ENCODE measurements at regions not wholly inside any gene's neighbourhood (a gene's known extent, or its start where the extent isn't known, plus 50 kb on each side); places are given as distances from the start of the nearest gene placed in this dataset.

- Histone ChIP-seq H3K36me3 (ENCODE audit: control insufficient read depth in 1 of 2, insufficient read depth in 2 of 2, low read depth in 1 of 2, low read length in 2 of 2) (no peaks in the 10 kb centered on the region), H2BK15ac (ENCODE audit: low read depth, poor library complexity, severe bottlenecking) (no peak overlapping the region), H3K4me3 (ENCODE audit: insufficient read depth in 1 of 2, low read depth in 1 of 2, low read length in 2 of 2) (no peak overlapping the region), H3K14ac (ENCODE audit: low read length in 2 of 2) (no peak overlapping the region), H3K9ac (ENCODE audit: low read length) (no peak overlapping the region), H4K91ac (ENCODE audit: low read length) (no peak overlapping the region), H3K79me1 (replicated peaks; ENCODE audit: low read length, poor library complexity, severe bottlenecking) (no peaks in the 10 kb centered on the region), H2AK5ac (ENCODE audit: low read length, severe bottlenecking) (no peak overlapping the region), H3K4ac (ENCODE audit: low read depth in 1 of 2, low read length in 2 of 2) (no peak overlapping the region), H2AFZ (ENCODE audit: low read depth, low read length) (no peak overlapping the region), H3K9me3 (ENCODE audit: control insufficient read depth, low read length) (no peaks in the 10 kb centered on the region), H3K27me3 (ENCODE audit: control insufficient read depth in 1 of 2, insufficient read depth in 1 of 2, low read length in 2 of 2) (no peaks in the 10 kb centered on the region), H4K8ac (ENCODE audit: low read length) (no peak overlapping the region), H3K18ac (ENCODE audit: low read depth in 1 of 2, low read length in 2 of 2) (no peak overlapping the region), H2BK120ac (ENCODE audit: low read depth, low read length) (no peak overlapping the region), H2BK12ac (ENCODE audit: low read length in 2 of 2) (no peak overlapping the region), H2BK5ac (ENCODE audit: low read depth, low read length, poor library complexity, severe bottlenecking) (no peak overlapping the region), H3K4me2 (ENCODE audit: low read length, poor library complexity, severe bottlenecking) (no peak overlapping the region), H3K4me1 (ENCODE audit: control insufficient read depth, insufficient read depth, low read depth, low read length) (no peaks in the 10 kb centered on the region), H3K23ac (ENCODE audit: low read length in 2 of 2) (no peak overlapping the region), H3K27ac (ENCODE audit: low read length, poor library complexity, severe bottlenecking) (no peak overlapping the region)
- 85% methylated on average over 10 of the region's 15 CpGs for WGBS
- DNase-seq: no peak
Observed at GRCh38 chr10:131762789-131763696, 137.8 kb upstream of the PPP2R2D start.

- no peaks in the 10 kb centered on the region for H3K36me3 ChIP-seq (ENCODE audit: control insufficient read depth in 1 of 2, insufficient read depth in 2 of 2, low read depth in 1 of 2, low read length in 2 of 2)
- no peak overlapping the region for H3K4me3 ChIP-seq (ENCODE audit: insufficient read depth in 1 of 2, low read depth in 1 of 2, low read length in 2 of 2)
- H3K4ac ChIP-seq (ENCODE audit: low read depth in 1 of 2, low read length in 2 of 2): no peak overlapping the region
- no peaks in the 10 kb centered on the region for H3K4me1 ChIP-seq (ENCODE audit: control insufficient read depth, insufficient read depth, low read depth, low read length)
- H2BK5ac ChIP-seq (ENCODE audit: low read depth, low read length, poor library complexity, severe bottlenecking): no peak overlapping the region
- no peak overlapping the region for H2BK15ac ChIP-seq (ENCODE audit: low read depth, poor library complexity, severe bottlenecking)
- H3K14ac ChIP-seq (ENCODE audit: low read length in 2 of 2): no peak overlapping the region
- H3K79me1 ChIP-seq (replicated peaks; ENCODE audit: low read length, poor library complexity, severe bottlenecking): no peaks in the 10 kb centered on the region
- no peak overlapping the region for H2BK120ac ChIP-seq (ENCODE audit: low read depth, low read length)
- no peak overlapping the region for H3K9ac ChIP-seq (ENCODE audit: low read length)
- WGBS: 61% methylated on average over 7 of the region's 9 CpGs
- H3K18ac ChIP-seq (ENCODE audit: low read depth in 1 of 2, low read length in 2 of 2): no peak overlapping the region
- H2AFZ ChIP-seq (ENCODE audit: low read depth, low read length): no peak overlapping the region
- DNase-seq: no peak
- no peak overlapping the region for H3K4me2 ChIP-seq (ENCODE audit: low read length, poor library complexity, severe bottlenecking)
- no peaks in the 10 kb centered on the region for H3K9me3 ChIP-seq (ENCODE audit: control insufficient read depth, low read length)
- H3K23ac ChIP-seq (ENCODE audit: low read length in 2 of 2): no peak overlapping the region
- no peak overlapping the region for H4K91ac ChIP-seq (ENCODE audit: low read length)
- H2BK12ac ChIP-seq (ENCODE audit: low read length in 2 of 2): no peak overlapping the region
- H2AK5ac ChIP-seq (ENCODE audit: low read length, severe bottlenecking): no peak overlapping the region
- no peaks in the 10 kb centered on the region for H3K27me3 ChIP-seq (ENCODE audit: control insufficient read depth in 1 of 2, insufficient read depth in 1 of 2, low read length in 2 of 2)
- no peak overlapping the region for H4K8ac ChIP-seq (ENCODE audit: low read length)
- no peak overlapping the region for H3K27ac ChIP-seq (ENCODE audit: low read length, poor library complexity, severe bottlenecking)
Observed at GRCh38 chr10:131764929-131765328, 135.9 kb upstream of the PPP2R2D start.

- no peak overlapping the region for H2BK5ac ChIP-seq (ENCODE audit: low read depth, low read length, poor library complexity, severe bottlenecking)
- H3K36me3 ChIP-seq (ENCODE audit: control insufficient read depth in 1 of 2, insufficient read depth in 2 of 2, low read depth in 1 of 2, low read length in 2 of 2): no peaks in the 10 kb centered on the region
- no peak overlapping the region for H2AK5ac ChIP-seq (ENCODE audit: low read length, severe bottlenecking)
- no peak overlapping the region for H3K18ac ChIP-seq (ENCODE audit: low read depth in 1 of 2, low read length in 2 of 2)
- no peak overlapping the region for H3K4me2 ChIP-seq (ENCODE audit: low read length, poor library complexity, severe bottlenecking)
- H3K14ac ChIP-seq (ENCODE audit: low read length in 2 of 2): no peak overlapping the region
- H3K79me1 ChIP-seq (replicated peaks; ENCODE audit: low read length, poor library complexity, severe bottlenecking): no peaks in the 10 kb centered on the region
- no peaks in the 10 kb centered on the region for H3K27me3 ChIP-seq (ENCODE audit: control insufficient read depth in 1 of 2, insufficient read depth in 1 of 2, low read length in 2 of 2)
- H2BK12ac ChIP-seq (ENCODE audit: low read length in 2 of 2): no peak overlapping the region
- no peaks in the 10 kb centered on the region for H3K4me1 ChIP-seq (ENCODE audit: control insufficient read depth, insufficient read depth, low read depth, low read length)
- H3K27ac ChIP-seq (ENCODE audit: low read length, poor library complexity, severe bottlenecking): no peak overlapping the region
- no peak overlapping the region for H2AFZ ChIP-seq (ENCODE audit: low read depth, low read length)
- DNase-seq: no peak
- no peak overlapping the region for H3K9ac ChIP-seq (ENCODE audit: low read length)
- H3K9me3 ChIP-seq (ENCODE audit: control insufficient read depth, low read length): no peaks in the 10 kb centered on the region
- H3K4ac ChIP-seq (ENCODE audit: low read depth in 1 of 2, low read length in 2 of 2): no peak overlapping the region
- no peak overlapping the region for H3K23ac ChIP-seq (ENCODE audit: low read length in 2 of 2)
- no peak overlapping the region for H3K4me3 ChIP-seq (ENCODE audit: insufficient read depth in 1 of 2, low read depth in 1 of 2, low read length in 2 of 2)
- H4K91ac ChIP-seq (ENCODE audit: low read length): no peak overlapping the region
- H2BK120ac ChIP-seq (ENCODE audit: low read depth, low read length): no peak overlapping the region
- no peak overlapping the region for H4K8ac ChIP-seq (ENCODE audit: low read length)
- H2BK15ac ChIP-seq (ENCODE audit: low read depth, poor library complexity, severe bottlenecking): no peak overlapping the region
- 85% methylated on average over 16 of the region's 17 CpGs for WGBS
Observed at GRCh38 chr10:131766096-131766495, 134.7 kb upstream of the PPP2R2D start.

GRCh38 chr10:131767716-131768115 lies 133.1 kb upstream of the PPP2R2D start:
- H2BK12ac ChIP-seq (ENCODE audit: low read length in 2 of 2): no peak overlapping the region
- H2BK5ac ChIP-seq (ENCODE audit: low read depth, low read length, poor library complexity, severe bottlenecking): no peak overlapping the region
- H3K4me2 ChIP-seq (ENCODE audit: low read length, poor library complexity, severe bottlenecking): no peak overlapping the region
- no peak overlapping the region for H3K18ac ChIP-seq (ENCODE audit: low read depth in 1 of 2, low read length in 2 of 2)
- no peaks in the 10 kb centered on the region for H3K79me1 ChIP-seq (replicated peaks; ENCODE audit: low read length, poor library complexity, severe bottlenecking)
- H3K27me3 ChIP-seq (ENCODE audit: control insufficient read depth in 1 of 2, insufficient read depth in 1 of 2, low read length in 2 of 2): no peaks in the 10 kb centered on the region
- no peak overlapping the region for H3K4ac ChIP-seq (ENCODE audit: low read depth in 1 of 2, low read length in 2 of 2)
- 77% methylated on average over 6 of the region's 7 CpGs for WGBS
- H4K8ac ChIP-seq (ENCODE audit: low read length): no peak overlapping the region
- DNase-seq: no peak
- H3K9ac ChIP-seq (ENCODE audit: low read length): no peak overlapping the region
- H2AK5ac ChIP-seq (ENCODE audit: low read length, severe bottlenecking): no peak overlapping the region
- no peak overlapping the region for H2BK15ac ChIP-seq (ENCODE audit: low read depth, poor library complexity, severe bottlenecking)
- no peak overlapping the region for H3K14ac ChIP-seq (ENCODE audit: low read length in 2 of 2)
- H2AFZ ChIP-seq (ENCODE audit: low read depth, low read length): no peak overlapping the region
- no peak overlapping the region for H3K4me3 ChIP-seq (ENCODE audit: insufficient read depth in 1 of 2, low read depth in 1 of 2, low read length in 2 of 2)
- no peak overlapping the region for H3K27ac ChIP-seq (ENCODE audit: low read length, poor library complexity, severe bottlenecking)
- H3K4me1 ChIP-seq (ENCODE audit: control insufficient read depth, insufficient read depth, low read depth, low read length): no peaks in the 10 kb centered on the region
- H2BK120ac ChIP-seq (ENCODE audit: low read depth, low read length): no peak overlapping the region
- no peak overlapping the region for H3K23ac ChIP-seq (ENCODE audit: low read length in 2 of 2)
- no peaks in the 10 kb centered on the region for H3K9me3 ChIP-seq (ENCODE audit: control insufficient read depth, low read length)
- H4K91ac ChIP-seq (ENCODE audit: low read length): no peak overlapping the region
- no peaks in the 10 kb centered on the region for H3K36me3 ChIP-seq (ENCODE audit: control insufficient read depth in 1 of 2, insufficient read depth in 2 of 2, low read depth in 1 of 2, low read length in 2 of 2)
